GM19240 (cell line): ENCODE measurements at regions not wholly inside any gene's neighbourhood (a gene's known extent, or its start where the extent isn't known, plus 50 kb on each side); places are given as distances from the start of the nearest gene placed in this dataset.

Source experiments
- DNase-seq: peaks from one replicate; pipeline ENCODE4 v3.0.0; 2011; ENCODE audit warnings: low spot score; ENCODE audit not compliant: insufficient read length

DNA sequence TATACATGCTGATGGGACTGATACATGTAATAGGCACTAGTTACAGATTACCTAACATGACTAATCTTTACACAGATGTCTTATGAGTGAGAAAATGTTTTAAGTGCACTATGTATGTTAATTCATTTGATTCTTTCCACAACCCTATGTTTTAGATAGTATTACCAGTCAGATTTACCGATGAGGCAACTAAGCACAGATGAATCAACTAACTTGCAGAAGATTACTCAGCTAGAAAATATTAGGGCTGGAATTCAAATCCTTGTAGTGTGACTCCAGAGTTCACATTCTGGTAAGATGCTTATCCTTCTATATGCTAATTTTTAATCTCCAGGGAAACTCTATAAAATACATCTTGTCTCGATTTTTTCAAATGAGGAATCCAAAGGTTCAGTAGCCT lies 964.9 kb downstream of the REEP3 start:
- DNase-seq: no peak

DNA sequence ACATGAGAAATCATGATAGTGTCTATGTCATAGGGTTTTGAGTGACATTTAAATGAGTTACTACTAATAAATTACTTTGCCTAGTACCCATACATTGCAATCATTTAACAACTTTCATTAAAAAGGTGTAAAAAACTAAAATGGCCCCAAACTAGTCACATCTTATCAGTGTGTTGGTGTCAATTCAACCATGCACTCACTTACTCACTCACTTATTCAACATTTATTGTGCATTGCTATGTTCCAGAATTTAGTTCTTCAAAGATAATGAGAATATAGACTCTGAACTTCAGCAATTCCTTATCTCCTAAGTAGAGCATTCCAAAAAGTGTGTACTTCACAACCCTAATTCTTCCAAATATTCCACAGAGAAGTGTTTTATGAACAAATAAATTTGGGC lies 965.7 kb downstream of the REEP3 start:
- DNase-seq: no peak

DNA sequence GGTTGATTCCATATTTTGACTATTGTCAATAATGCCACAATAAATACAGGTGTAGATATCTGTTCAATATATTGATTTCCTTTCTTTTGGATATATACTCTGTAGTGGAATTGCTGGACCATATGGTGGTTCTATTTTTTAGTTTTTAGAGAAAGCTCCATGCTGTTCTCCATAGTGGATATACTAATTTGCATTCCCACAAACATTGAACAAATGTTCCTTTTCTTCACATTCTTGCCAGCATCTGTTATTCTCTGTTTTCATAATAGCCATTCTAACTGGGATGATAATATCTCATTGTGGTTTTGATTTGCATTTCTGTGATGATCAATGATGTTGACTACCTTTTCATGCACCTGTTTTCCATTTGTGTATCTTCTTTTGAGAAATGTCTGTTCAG lies 973.7 kb downstream of the REEP3 start:
- no peak for DNase-seq

- DNase-seq: no peak
Observed at GRCh38 chr10:64497306-64497705, 976.1 kb downstream of the REEP3 start.

GRCh38 chr10:64501807-64502206 lies 980.6 kb downstream of the REEP3 start:
- DNase-seq: no peak

DNA sequence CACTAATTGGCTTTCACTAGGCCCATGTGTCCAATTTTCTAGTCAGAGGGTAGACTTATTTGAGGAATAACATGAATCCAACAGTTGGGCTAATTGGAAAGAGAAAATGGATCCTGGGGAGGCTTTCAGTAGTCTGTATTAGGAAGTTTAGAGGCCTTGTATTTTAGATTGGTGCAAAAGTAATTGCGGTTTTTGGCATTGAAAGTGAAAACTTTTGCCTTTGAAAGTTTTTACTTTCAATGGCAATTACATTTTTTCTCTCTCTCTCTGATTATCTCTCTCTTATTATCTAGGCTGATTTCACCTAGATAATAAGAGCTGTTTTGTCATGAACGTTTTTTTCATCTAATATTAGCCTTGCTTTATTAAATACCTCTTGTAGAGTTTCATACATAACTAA lies 981.7 kb downstream of the REEP3 start:
- DNase-seq: no peak

DNA sequence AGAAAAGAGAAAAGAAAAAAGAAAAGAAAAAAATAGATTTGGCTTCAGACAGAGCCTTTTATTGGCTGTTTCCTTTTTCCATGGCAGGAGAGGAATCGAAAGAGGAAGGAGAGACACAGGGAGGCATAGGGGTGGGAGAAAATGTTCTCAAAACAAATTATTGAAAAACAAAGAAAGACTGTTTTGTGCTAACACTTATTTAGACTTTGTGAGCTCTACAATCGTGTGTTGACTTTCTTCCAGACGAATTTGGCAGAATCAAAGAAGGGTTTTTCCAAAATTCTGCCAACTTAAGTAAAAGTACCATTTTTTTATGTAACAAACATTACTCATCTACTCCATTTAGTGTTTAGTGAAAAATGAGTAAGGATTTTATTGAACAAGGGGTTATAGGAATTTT lies 982.2 kb downstream of the REEP3 start:
- DNase-seq: no peak

DNA sequence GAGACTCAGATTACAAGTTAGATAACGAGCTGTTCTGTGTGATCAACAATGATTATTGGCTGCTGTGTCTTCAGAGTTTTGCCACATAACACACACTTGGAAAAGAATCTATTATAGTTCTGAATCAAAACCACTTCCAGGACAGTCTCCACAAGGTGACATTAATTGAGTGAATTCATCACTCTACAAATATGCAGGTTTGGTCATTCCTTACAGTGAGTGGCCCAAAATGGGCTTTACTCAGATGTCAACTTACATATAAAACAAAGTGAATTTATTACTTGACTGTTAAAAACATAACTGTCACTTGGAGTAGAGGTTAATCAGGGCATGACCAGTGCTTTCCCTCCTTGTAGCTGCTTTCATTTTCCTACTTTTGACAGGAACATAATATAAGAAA lies 984.3 kb downstream of the REEP3 start:
- DNase-seq: no peak

DNA sequence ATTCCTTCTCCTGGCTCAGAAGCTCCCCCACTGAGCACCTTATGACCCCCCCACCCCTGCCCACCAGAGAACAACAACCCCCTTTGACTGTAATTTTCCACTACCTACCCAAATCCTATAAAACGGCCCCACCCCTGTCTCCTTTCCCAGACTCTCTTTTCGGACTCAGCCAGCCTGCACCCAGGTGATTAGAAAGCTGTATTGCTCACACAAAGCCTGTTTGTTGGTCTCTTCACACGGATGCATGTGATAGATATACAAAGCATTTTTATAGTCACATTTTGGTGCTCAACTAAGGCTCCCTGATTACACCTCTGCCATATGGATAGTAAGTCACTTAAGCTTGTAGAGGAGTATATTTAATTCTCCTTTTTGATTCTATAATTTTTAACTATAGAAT lies 985.8 kb downstream of the REEP3 start:
- no peak for DNase-seq

DNA sequence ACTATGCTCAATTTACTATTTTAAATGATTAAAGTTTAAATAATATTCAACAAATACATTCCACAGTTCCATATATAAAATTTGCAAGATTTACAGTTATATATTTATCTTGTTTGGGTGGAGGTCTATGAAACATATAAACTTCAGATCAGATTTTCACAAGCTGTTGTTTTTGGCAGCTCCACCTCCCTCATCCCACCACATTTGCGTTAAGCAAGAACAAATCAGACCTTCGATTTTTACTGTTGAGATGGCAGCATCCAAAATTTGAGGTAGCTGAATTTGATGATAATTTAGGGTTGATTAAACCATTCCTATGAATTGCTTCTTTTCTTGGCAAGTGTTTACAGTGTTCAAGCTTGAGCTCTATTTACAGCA lies 986.4 kb downstream of the REEP3 start:
- no peak for DNase-seq

GRCh38 chr10:64508029-64508661 lies 986.9 kb downstream of the REEP3 start:
- DNase-seq: no peak

GRCh38 chr10:64515970-64516699 lies 994.9 kb downstream of the REEP3 start:
- DNase-seq: no peak

DNA sequence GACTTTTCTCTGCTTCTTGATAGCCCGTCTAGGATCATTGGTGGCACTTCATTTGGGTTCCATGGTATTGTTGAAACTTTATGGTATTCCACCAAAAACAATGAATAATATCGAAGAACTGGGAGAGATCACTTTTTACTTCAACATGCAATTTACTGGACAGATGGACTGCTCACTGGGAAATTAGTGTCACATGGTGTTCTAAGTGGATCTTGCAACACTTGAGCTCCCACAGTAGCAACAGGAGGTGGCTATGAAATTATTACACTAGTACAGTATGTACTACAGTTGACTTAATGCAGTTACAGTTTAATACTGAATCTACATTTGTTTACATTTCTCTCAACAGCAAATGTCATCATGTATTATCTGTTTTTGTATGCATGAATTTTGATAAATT lies 997.3 kb downstream of the REEP3 start:
- DNase-seq: no peak

- DNase-seq: no peak
Observed at GRCh38 chr10:64519427-64519826, 998.2 kb downstream of the REEP3 start.

GRCh38 chr10:64519831-64520230 lies 998.6 kb downstream of the REEP3 start:
- DNase-seq: no peak

DNA sequence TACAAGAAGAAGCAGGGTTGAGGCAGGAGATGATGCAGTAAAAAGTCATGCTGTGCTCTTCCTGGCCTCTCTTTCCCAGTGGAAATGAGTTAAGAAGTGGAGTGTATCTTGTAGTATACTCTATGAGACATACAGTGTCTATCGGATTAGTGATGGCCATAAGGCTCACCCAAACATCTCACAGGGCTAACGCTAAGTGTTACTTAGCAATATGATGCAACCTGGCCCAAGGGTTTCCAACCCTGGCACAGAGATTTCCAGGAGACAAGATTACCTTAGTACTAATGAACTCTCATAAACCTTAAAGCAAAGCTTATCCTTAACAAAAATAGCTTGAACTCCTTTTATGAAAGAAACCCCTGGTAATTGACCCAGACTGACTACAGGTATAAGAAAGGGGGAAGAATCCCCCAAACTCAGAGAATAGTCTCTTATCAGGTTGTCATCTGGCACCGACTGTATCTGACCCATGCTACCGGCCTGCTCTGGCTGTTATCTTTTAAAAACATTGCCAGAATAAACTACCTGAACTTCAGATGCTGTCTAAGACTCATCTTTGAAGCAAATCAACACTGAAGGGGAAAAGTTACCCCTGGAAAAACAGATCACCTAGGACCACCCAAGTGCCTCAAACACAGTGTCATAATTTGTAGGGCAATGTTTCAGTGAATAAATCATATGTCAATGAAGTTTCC lies 1002.0 kb downstream of the REEP3 start:
- DNase-seq: no peak

GRCh38 chr10:64528294-64529002 lies 1007.2 kb downstream of the REEP3 start:
- DNase-seq: no peak

DNA sequence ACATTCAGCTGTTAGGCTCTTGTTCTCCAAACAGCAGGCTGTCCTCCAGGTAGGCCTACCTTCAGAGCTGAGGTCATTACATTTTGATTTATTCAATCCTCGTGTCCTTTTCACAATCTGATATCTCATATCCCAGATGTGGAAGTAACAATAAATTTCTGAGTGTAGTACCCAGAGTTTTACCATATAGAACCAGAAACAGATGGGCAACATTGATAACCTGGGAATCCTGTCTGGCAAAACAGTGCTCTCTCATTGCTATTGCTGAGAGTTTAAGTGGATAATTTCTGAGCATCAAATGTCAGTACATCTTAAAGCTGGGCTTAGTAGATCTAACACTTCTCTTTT lies 1007.8 kb downstream of the REEP3 start:
- DNase-seq: no peak

DNA sequence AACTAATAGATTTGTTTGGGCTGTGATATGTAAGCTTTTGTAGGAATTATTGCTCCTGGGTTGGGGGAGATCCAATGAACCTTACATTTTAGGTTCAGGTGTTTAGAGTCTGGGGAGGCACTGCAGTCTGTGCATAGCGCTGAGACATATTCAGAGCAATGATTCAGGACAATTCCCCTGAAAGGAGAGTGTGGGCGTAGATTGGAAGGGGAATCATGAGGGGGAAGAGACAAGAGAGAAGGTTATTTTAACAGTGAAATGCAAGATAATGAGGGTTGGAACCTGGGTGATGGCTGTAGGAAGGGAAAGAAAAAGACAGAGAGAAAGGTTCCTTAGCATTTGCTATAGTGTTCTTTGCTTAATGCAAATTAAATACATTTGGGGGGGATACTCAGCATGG lies 1013.4 kb downstream of the REEP3 start:
- DNase-seq: no peak

- DNase-seq: no peak
Observed at GRCh38 chr10:64535131-64535867, 1014.1 kb downstream of the REEP3 start.

GRCh38 chr10:64537112-64537511 lies 1015.9 kb downstream of the REEP3 start:
- no peak for DNase-seq

DNA sequence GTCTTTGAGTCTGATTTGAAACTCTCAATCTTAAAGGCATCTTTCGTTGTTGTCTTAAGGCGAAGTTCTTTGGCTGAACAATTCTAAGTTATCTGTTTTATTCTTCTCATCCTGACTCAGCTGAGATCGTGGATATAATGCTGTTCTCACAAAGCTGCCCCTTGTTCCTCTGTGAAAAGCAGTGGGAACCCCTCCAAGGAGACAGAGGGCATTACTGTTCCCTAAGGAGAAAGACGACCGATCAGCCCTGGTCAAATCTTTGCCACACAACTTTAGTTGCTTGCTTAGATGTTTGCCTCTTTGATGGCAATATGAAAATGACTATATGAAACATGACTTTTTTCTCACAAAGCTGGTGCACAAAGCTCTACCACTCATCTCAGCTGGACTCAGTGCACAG lies 1016.7 kb downstream of the REEP3 start:
- no peak for DNase-seq
